HepG2 (cell line): ENCODE measurements at regions not wholly inside any gene's neighbourhood (a gene's known extent, or its start where the extent isn't known, plus 50 kb on each side); places are given as distances from the start of the nearest gene placed in this dataset.

Experiments used
- FOXM1 ChIP-seq: sonication (generic); formaldehyde crosslinking; IDR thresholded peaks from 2 replicates; pipeline ENCODE4 v1.5.0; 2020; ENCODE audit warnings: missing genetic modification reagents
- TF ChIP-seq, protein P1 (sequence below): sonication (generic); formaldehyde crosslinking; IDR thresholded peaks from 2 replicates; pipeline ENCODE4 v1.5.0; 2020; ENCODE audit warnings: mild to moderate bottlenecking, missing genetic modification reagents, moderate library complexity

- TF ChIP-seq, protein P1, sequence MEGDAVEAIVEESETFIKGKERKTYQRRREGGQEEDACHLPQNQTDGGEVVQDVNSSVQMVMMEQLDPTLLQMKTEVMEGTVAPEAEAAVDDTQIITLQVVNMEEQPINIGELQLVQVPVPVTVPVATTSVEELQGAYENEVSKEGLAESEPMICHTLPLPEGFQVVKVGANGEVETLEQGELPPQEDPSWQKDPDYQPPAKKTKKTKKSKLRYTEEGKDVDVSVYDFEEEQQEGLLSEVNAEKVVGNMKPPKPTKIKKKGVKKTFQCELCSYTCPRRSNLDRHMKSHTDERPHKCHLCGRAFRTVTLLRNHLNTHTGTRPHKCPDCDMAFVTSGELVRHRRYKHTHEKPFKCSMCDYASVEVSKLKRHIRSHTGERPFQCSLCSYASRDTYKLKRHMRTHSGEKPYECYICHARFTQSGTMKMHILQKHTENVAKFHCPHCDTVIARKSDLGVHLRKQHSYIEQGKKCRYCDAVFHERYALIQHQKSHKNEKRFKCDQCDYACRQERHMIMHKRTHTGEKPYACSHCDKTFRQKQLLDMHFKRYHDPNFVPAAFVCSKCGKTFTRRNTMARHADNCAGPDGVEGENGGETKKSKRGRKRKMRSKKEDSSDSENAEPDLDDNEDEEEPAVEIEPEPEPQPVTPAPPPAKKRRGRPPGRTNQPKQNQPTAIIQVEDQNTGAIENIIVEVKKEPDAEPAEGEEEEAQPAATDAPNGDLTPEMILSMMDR (CRISPR knock-in tag) = no peak
- TF ChIP-seq FOXM1 (CRISPR knock-in tag) = no peak
These were observed 367.7 kb downstream of the GADD45G start for GRCh38 chr9:89972535-89972934.
